Adrenal gland (tissue), 9 donors: ENCODE measurements at regions not wholly inside any gene's neighbourhood (a gene's known extent, or its start where the extent isn't known, plus 50 kb on each side); places are given as distances from the start of the nearest gene placed in this dataset.
"Not testable (repeated sequence)": the region's sequence is repeated elsewhere in the genome, so short reads cannot be mapped to it uniquely, and the experiment has no call there.

Experiments used
- DNase-seq, 7 donors: peaks; one replicate each; pipeline ENCODE4 v3.0.0-alpha.2; 2019 to 2020
- H3K27ac ChIP-seq, 5 donors: fragments of 200-600 bp; sonication (generic) in 4 of 5; 1 replicate in 3 of 5; 2 replicates in 2 of 5; pipeline versions ENCODE4 v1.5.1 to v1.8.0; 2016 to 2020; ENCODE audit warnings: mild to moderate bottlenecking in 1 of 5
- H3K27me3 ChIP-seq: fragments of 200-600 bp; 2 replicates; pipeline ENCODE4 v1.8.0; 2021
- H3K36me3 ChIP-seq, 2 donors: fragments of 200-600 bp; replicated peaks in 1 of 2; 1 replicate in 1 of 2; 2 replicates in 1 of 2; pipeline versions ENCODE4 v1.5.1 to v1.8.0; 2018 to 2022
- H3K4me1 ChIP-seq, 2 donors: fragments of 200-600 bp; replicated peaks in 1 of 2; 1 replicate in 1 of 2; 2 replicates in 1 of 2; pipeline versions ENCODE4 v1.5.1 to v1.8.0; 2018 to 2021
- H3K4me3 ChIP-seq, 4 donors: fragments of 200-600 bp; sonication (generic) in 3 of 4; one replicate each; pipeline ENCODE4 v1.5.1; 2016 to 2018
- H3K9me3 ChIP-seq, 3 donors: fragments of 200-600 bp; sonication (generic) in 1 of 3; replicated peaks in 1 of 3; 1 replicate in 2 of 3; 2 replicates in 1 of 3; pipeline versions ENCODE4 v1.5.1 to v1.8.0; 2016 to 2021
- CTCF ChIP-seq, 6 experiments: fragments of 450-650 bp in 4 of 6; fragments of 200-600 bp in 2 of 6; sonication (generic) in 1 of 6; IDR thresholded peaks; 1 replicate in 5 of 6; 2 replicates in 1 of 6; pipeline versions ENCODE4 v1.5.1 to v1.8.0; 2016 to 2021; ENCODE audit warnings: antibody characterized with exemption in 6 of 6, mild to moderate bottlenecking in 2 of 6, moderate library complexity in 1 of 6
- POLR2A ChIP-seq, 2 donors: fragments of 450-650 bp; IDR thresholded peaks; one replicate each; pipeline ENCODE4 v1.6.1; 2017; ENCODE audit warnings: antibody characterized with exemption in 2 of 2, mild to moderate bottlenecking in 2 of 2, moderate library complexity in 1 of 2
- WGBS, 4 donors: extraction: QIAGEN DNeasy Blood & Tissue Kit in 2 of 4; methylation state at CpG; one replicate each; pipeline versions ENCODE4 v1.1.5 to v1.1.7; 2013 to 2017; 5-methylcytosine and 5-hydroxymethylcytosine counted together
- intact Hi-C, 2 donors: fragments of 100-400 bp; cut with DNase I; formaldehyde crosslinking; loops; one replicate each; pipeline versions ENCODE4 v1.14.1 to v1.15.0; 2022 to 2023
- donor health status: healthy with polysubstance abuse.
- donor health status: Bipolar disorder and iron deficiency.
- donor health status: DM: yes; HTN: yes; CAD: no.
- donor health status: DM: no; HTN: no; CAD: no.
- donor health status: DM: no; HTN: no; CAD: no.

- no peak for DNase-seq
- H3K27ac ChIP-seq = no peak overlapping the region
- H3K4me1 ChIP-seq = no peaks in the 10 kb centered on the region
- no peaks in the 10 kb centered on the region for H3K27me3 ChIP-seq
- 76 to 92% (median 84%) methylated on average over 4 of the region's 4 CpGs for WGBS, 4 donors
- no peak overlapping the region for H3K4me3 ChIP-seq
- H3K36me3 ChIP-seq = no peaks in the 10 kb centered on the region
- intact Hi-C loops = no loop called here
- no peaks in the 10 kb centered on the region for H3K9me3 ChIP-seq
- TF ChIP-seq POLR2A (IDR thresholded peaks at IDR 0.05) = no peak
- TF ChIP-seq CTCF (IDR thresholded peaks at IDR 0.05) = no peak
These were observed 107.6 kb downstream of the KLHL28 start for GRCh38 chr14:44854114-44854513.

GRCh38 chr14:44847526-44848309, 114.0 kb downstream of the KLHL28 start:
- TF ChIP-seq CTCF (IDR thresholded peaks at IDR 0.05) = no peak
- no peak for TF ChIP-seq POLR2A (IDR thresholded peaks at IDR 0.05)
- intact Hi-C loops = no loop called here
- no peak overlapping the region for H3K4me3 ChIP-seq
- 68 to 74% (median 71%) methylated on average over 8 of the region's 8 CpGs for WGBS, 4 donors
- H3K4me1 ChIP-seq = no peaks in the 10 kb centered on the region
- no peak for DNase-seq
- no peaks in the 10 kb centered on the region for H3K36me3 ChIP-seq
- no peaks in the 10 kb centered on the region for H3K9me3 ChIP-seq
- H3K27me3 ChIP-seq = no peaks in the 10 kb centered on the region
- H3K27ac ChIP-seq = no peak overlapping the region

- H3K4me1 ChIP-seq = no peaks in the 10 kb centered on the region
- TF ChIP-seq POLR2A (IDR thresholded peaks at IDR 0.05) = no peak
- TF ChIP-seq CTCF (IDR thresholded peaks at IDR 0.05) = peak; percentile 60 to 89 (median 76)
- H3K9me3 ChIP-seq = no peaks in the 10 kb centered on the region
- no peak overlapping the region for H3K27ac ChIP-seq
- peak in 3 of 7 donors; percentile 7 to 23 (median 22) for DNase-seq
- intact Hi-C loops = no loop called here
- H3K27me3 ChIP-seq = no peaks in the 10 kb centered on the region
- H3K4me3 ChIP-seq = no peak overlapping the region
- no peaks in the 10 kb centered on the region for H3K36me3 ChIP-seq
- 18 to 24% (median 18%) methylated on average over 4 of the region's 4 CpGs for WGBS, 4 donors
These were observed 115.4 kb downstream of the KLHL28 start for GRCh38 chr14:44846232-44846824.

- H3K27ac ChIP-seq, DNase-seq, H3K4me3 ChIP-seq, H3K9me3 ChIP-seq, intact Hi-C loops, H3K36me3 ChIP-seq, H3K27me3 ChIP-seq: not testable (repeated sequence)
- peaks cover 0 to 11% of the 10 kb centered on the region in 2 donors for H3K4me1 ChIP-seq
- 85 to 91% (median 88%) methylated on average over 7 to 9 of the region's 9 CpGs for WGBS, 4 donors
These were observed 125.8 kb downstream of the KLHL28 start for GRCh38 chr14:44835928-44836327.
